Upper lobe of left lung (tissue), 6 donors: ENCODE measurements at regions not wholly inside any gene's neighbourhood (a gene's known extent, or its start where the extent isn't known, plus 50 kb on each side); places are given as distances from the start of the nearest gene placed in this dataset.

Experiments used
- ATAC-seq, 2 donors: fragments of 200-7000 bp; cut with Tn5 transposase; one replicate each; pipeline ENCODE4 v1.9.1; 2022; ENCODE audit warnings: mild to moderate bottlenecking in 2 of 2, moderate library complexity in 2 of 2; ENCODE audit not compliant: low FRiP score in 2 of 2
- DNase-seq, 2 donors: peaks; one replicate each; pipeline ENCODE4 v3.0.0-alpha.2; 2019 to 2020
- H3K27ac ChIP-seq, 4 donors: fragments of 200-600 bp; sonication (generic); one replicate each; pipeline ENCODE4 v1.5.1; 2016 to 2019
- H3K27me3 ChIP-seq, 4 donors: fragments of 200-600 bp; sonication (generic); one replicate each; pipeline ENCODE4 v1.5.1; 2017 to 2019
- H3K36me3 ChIP-seq, 4 donors: fragments of 200-600 bp; sonication (generic); one replicate each; pipeline ENCODE4 v1.5.1; 2016 to 2019
- H3K4me1 ChIP-seq, 4 donors: fragments of 200-600 bp; sonication (generic); one replicate each; pipeline ENCODE4 v1.5.1; 2018 to 2019
- H3K4me3 ChIP-seq, 4 donors: fragments of 200-600 bp; sonication (generic); one replicate each; pipeline ENCODE4 v1.5.1; 2017 to 2019; ENCODE audit warnings: mild to moderate bottlenecking in 2 of 4, moderate library complexity in 1 of 4
- H3K9me3 ChIP-seq, 4 donors: fragments of 200-600 bp; sonication (generic); one replicate each; pipeline ENCODE4 v1.5.1; 2018 to 2019
- EP300 ChIP-seq, 4 donors: sonication (generic); formaldehyde crosslinking; IDR thresholded peaks; one replicate each; pipeline ENCODE4 v1.5.1; 2017; ENCODE audit warnings: antibody characterized with exemption in 4 of 4, control low read depth in 2 of 4
- POLR2A ChIP-seq, 4 donors: fragments of 450-650 bp; IDR thresholded peaks; one replicate each; pipeline ENCODE4 v1.5.1; 2016 to 2017; ENCODE audit warnings: antibody characterized with exemption in 4 of 4, mild to moderate bottlenecking in 2 of 4
- POLR2AphosphoS5 ChIP-seq, 2 donors: sonication (generic); formaldehyde crosslinking; IDR thresholded peaks; one replicate each; pipeline ENCODE4 v1.5.1; 2017; ENCODE audit warnings: antibody characterized with exemption in 2 of 2
- WGBS, 2 donors: methylation state at CpG; one replicate each; pipeline ENCODE4 v1.1.5; 2017 to 2018; 5-methylcytosine and 5-hydroxymethylcytosine counted together
- TF ChIP-seq, protein P1 (sequence below), 6 experiments: fragments of 450-650 bp in 4 of 6; fragments of 200-600 bp in 2 of 6; sonication (generic) in 2 of 6; IDR thresholded peaks; one replicate each; pipeline ENCODE4 v1.5.1; 2016 to 2019; ENCODE audit warnings: antibody characterized with exemption in 6 of 6
- donor health status: DM: no; HTN: no; CAD: no; lungs with moderate emphysema.
- donor health status: DM: no; HTN: yes; CAD: no; lungs with severe emphysema.

DNA sequence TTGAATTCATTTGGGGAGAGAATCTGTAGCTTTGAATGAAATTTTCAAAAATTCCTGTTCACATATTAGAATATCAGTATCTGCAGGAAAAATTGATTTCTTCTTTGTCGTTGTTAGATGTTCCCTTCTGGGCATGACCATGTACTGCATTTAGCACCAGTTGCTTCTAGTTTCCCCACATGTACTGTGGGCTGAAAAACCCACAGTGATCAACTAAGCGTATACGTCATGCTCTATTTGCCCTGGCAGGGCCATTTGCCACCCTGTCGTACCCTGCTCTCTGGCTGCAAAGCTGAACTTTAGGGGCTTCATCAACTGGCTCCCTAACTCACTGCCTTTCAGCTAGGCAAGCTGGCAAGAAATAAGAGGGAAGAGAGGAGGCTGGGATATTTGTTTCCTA is 340.7 kb upstream of the TSHZ2 start:
- Histone ChIP-seq H3K27me3 (no peaks in the 10 kb centered on the region), H3K4me1 (no peaks in the 10 kb centered on the region), H3K27ac (no peak overlapping the region), H3K36me3 (no peaks in the 10 kb centered on the region), H3K4me3 (no peak overlapping the region), H3K9me3 (peaks cover 0 to 3% (median 0%) of the 10 kb centered on the region in 4 donors)
- 94 to 96% methylated on average over 4 of the region's 4 CpGs for whole genome bisulfite sequencing, 2 donors
- TF ChIP-seq POLR2AphosphoS5 (IDR thresholded peaks at IDR 0.05), result no peak
- TF ChIP-seq, protein P1, sequence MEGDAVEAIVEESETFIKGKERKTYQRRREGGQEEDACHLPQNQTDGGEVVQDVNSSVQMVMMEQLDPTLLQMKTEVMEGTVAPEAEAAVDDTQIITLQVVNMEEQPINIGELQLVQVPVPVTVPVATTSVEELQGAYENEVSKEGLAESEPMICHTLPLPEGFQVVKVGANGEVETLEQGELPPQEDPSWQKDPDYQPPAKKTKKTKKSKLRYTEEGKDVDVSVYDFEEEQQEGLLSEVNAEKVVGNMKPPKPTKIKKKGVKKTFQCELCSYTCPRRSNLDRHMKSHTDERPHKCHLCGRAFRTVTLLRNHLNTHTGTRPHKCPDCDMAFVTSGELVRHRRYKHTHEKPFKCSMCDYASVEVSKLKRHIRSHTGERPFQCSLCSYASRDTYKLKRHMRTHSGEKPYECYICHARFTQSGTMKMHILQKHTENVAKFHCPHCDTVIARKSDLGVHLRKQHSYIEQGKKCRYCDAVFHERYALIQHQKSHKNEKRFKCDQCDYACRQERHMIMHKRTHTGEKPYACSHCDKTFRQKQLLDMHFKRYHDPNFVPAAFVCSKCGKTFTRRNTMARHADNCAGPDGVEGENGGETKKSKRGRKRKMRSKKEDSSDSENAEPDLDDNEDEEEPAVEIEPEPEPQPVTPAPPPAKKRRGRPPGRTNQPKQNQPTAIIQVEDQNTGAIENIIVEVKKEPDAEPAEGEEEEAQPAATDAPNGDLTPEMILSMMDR (IDR thresholded peaks at IDR 0.05), result no peak
- TF ChIP-seq POLR2A (IDR thresholded peaks at IDR 0.05), result no peak
- TF ChIP-seq EP300 (IDR thresholded peaks at IDR 0.05), result no peak
- no peak for ATAC-seq
- no peak for DNase-seq

DNA sequence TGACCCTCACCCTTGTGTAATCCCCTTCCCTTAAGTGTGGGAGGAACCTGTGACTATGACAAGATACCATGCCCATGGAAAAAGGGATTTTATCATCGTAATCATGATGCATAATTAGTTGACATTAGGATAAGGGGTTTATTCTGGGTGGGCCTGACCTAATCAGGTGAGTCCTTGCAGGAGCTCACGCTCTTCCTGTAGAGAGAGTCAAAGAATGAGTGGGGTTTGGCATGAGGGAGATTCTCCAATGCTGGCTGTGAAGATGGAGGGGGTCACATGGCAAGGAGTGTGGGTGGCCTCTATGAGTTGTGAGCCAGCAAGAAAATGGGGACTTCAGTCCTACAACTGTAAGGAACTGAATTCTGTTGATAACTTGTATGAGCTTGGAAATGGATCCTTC is 342.0 kb upstream of the TSHZ2 start:
- 71 to 89% methylated on average over 2 of the region's 2 CpGs for WGBS, 2 donors
- ATAC-seq, result no peak
- no peak overlapping the region for H3K4me3 ChIP-seq
- no peaks in the 10 kb centered on the region for H3K36me3 ChIP-seq
- no peaks in the 10 kb centered on the region for H3K27me3 ChIP-seq
- H3K4me1 ChIP-seq, result no peaks in the 10 kb centered on the region
- H3K9me3 ChIP-seq, result peaks cover 0 to 3% (median 0%) of the 10 kb centered on the region in 4 donors
- no peak overlapping the region for H3K27ac ChIP-seq
- TF ChIP-seq, protein P1 (IDR thresholded peaks at IDR 0.05), result no peak
- TF ChIP-seq EP300 (IDR thresholded peaks at IDR 0.05), result no peak
- no peak for TF ChIP-seq POLR2AphosphoS5 (IDR thresholded peaks at IDR 0.05)
- TF ChIP-seq POLR2A (IDR thresholded peaks at IDR 0.05), result no peak
- no peak for DNase-seq

DNA sequence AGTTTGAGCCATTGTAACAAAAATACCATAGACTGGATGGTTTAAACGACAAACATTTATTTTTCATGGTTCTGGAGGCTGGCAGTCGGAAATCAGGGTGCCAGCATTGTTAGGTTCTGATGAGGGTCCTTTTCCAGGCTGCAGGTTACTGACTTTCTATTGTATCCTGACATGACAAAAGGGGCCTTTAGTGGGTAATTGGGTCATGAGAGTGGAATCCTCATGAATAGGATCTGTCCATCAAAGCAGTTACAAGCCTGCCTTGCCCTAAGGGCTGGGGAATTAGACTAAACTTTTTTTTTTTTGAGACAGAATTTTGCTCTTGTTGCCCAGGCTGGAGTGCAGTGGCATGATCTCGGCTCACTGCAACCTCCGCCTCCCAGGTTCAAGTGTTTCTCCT is 347.9 kb upstream of the TSHZ2 start:
- H3K9me3 ChIP-seq, result no peaks in the 10 kb centered on the region
- DNase-seq (no peak), ATAC-seq (no peak)
- no peaks in the 10 kb centered on the region for H3K36me3 ChIP-seq
- H3K4me3 ChIP-seq, result no peak overlapping the region
- TF ChIP-seq, protein P1 (IDR thresholded peaks at IDR 0.05), result no peak
- TF ChIP-seq POLR2A (IDR thresholded peaks at IDR 0.05), result no peak
- TF ChIP-seq POLR2AphosphoS5 (IDR thresholded peaks at IDR 0.05), result no peak
- no peak for TF ChIP-seq EP300 (IDR thresholded peaks at IDR 0.05)
- no peaks in the 10 kb centered on the region for H3K4me1 ChIP-seq
- H3K27me3 ChIP-seq, result no peaks in the 10 kb centered on the region
- 82 to 86% methylated on average over 4 of the region's 4 CpGs for WGBS, 2 donors
- no peak overlapping the region for H3K27ac ChIP-seq

DNA sequence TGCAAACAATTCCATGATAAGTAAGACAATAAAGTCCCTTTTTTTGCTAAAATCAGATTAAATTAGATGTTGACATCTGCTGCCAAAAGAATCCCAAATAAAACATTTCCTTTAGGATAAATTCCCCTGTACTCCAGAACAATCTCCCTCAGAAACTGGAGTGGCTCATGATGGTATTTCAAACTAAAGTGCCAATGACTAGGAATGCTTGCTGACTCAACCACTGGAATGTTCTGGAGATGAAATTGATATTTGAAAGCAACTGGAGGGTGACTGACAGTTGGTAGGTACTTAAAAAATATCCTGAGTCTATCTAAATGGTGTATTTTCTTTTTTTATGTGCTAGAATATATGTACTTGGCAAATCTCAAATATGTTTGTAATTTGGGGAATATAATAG is 350.1 kb upstream of the TSHZ2 start:
- no peak overlapping the region for H3K27ac ChIP-seq
- no peak overlapping the region for H3K4me3 ChIP-seq
- no peaks in the 10 kb centered on the region for H3K9me3 ChIP-seq
- H3K4me1 ChIP-seq, result no peaks in the 10 kb centered on the region
- TF ChIP-seq, protein P1 (IDR thresholded peaks at IDR 0.05), result no peak
- TF ChIP-seq EP300 (IDR thresholded peaks at IDR 0.05), result no peak
- TF ChIP-seq POLR2AphosphoS5 (IDR thresholded peaks at IDR 0.05), result no peak
- no peak for TF ChIP-seq POLR2A (IDR thresholded peaks at IDR 0.05)
- DNase-seq (no peak), ATAC-seq (no peak)
- H3K36me3 ChIP-seq, result no peaks in the 10 kb centered on the region
- no peaks in the 10 kb centered on the region for H3K27me3 ChIP-seq

DNA sequence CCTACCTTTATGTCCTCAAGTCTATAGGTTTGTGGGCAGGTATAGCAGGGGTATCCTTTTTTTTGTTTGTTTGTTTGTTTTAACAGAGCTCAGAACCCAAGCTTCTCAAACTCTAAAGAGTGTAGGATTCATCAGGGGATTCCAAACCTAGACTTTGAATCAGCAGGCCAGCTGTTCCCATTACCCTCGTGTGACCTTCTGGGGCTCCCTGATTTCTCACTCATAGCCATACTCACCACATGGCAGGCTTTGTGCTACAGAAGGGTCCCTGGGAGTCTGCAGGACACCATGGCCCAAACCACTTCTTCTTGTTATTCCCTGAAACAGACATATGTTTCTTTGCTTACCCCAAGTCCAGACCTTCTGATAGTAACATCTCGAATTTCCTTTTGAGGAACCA is 350.8 kb upstream of the TSHZ2 start:
- no peak overlapping the region for H3K4me3 ChIP-seq
- H3K27me3 ChIP-seq, result no peaks in the 10 kb centered on the region
- TF ChIP-seq, protein P1 (IDR thresholded peaks at IDR 0.05), result no peak
- TF ChIP-seq EP300 (IDR thresholded peaks at IDR 0.05) (no peak), POLR2A (IDR thresholded peaks at IDR 0.05) (no peak), POLR2AphosphoS5 (IDR thresholded peaks at IDR 0.05) (no peak)
- ATAC-seq (no peak), DNase-seq (no peak)
- no peaks in the 10 kb centered on the region for H3K36me3 ChIP-seq
- H3K9me3 ChIP-seq, result no peaks in the 10 kb centered on the region
- H3K27ac ChIP-seq, result no peak overlapping the region
- WGBS, 2 donors, result 64 to 83% methylated on average over 2 of the region's 2 CpGs
- H3K4me1 ChIP-seq, result no peaks in the 10 kb centered on the region
